ENCODE measurements at regions not wholly inside any gene's neighbourhood (a gene's known extent, or its start where the extent isn't known, plus 50 kb on each side); places are given as distances from the start of the nearest gene placed in this dataset.

DNA sequence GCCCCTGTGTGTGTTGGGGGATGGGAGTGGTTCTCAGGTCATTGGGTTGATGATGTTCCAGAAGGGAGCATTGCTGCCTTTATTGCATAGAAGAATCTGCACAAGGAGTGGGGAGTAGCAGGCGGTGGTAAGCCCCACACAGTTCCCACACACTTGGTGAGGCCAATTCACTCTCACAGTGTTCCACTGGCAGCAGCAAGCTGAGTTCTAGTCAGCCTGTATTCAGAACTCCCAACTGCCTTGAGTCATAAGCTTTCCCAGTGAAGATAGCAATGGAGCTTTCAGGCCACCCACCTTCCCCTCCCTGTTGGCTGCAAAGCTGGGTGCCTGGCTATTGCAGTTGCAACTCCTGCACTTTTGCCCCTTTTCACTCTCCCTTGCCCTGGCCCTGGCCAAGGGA is 181.1 kb upstream of the RBMS3 start:
- no peak for DNase-seq (ENCODE audit: extremely low read depth, low read depth)
- TF ChIP-seq, protein P1, sequence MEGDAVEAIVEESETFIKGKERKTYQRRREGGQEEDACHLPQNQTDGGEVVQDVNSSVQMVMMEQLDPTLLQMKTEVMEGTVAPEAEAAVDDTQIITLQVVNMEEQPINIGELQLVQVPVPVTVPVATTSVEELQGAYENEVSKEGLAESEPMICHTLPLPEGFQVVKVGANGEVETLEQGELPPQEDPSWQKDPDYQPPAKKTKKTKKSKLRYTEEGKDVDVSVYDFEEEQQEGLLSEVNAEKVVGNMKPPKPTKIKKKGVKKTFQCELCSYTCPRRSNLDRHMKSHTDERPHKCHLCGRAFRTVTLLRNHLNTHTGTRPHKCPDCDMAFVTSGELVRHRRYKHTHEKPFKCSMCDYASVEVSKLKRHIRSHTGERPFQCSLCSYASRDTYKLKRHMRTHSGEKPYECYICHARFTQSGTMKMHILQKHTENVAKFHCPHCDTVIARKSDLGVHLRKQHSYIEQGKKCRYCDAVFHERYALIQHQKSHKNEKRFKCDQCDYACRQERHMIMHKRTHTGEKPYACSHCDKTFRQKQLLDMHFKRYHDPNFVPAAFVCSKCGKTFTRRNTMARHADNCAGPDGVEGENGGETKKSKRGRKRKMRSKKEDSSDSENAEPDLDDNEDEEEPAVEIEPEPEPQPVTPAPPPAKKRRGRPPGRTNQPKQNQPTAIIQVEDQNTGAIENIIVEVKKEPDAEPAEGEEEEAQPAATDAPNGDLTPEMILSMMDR (IDR thresholded peaks at IDR 0.05; ENCODE audit: low read depth, low read length): no peak

DNA sequence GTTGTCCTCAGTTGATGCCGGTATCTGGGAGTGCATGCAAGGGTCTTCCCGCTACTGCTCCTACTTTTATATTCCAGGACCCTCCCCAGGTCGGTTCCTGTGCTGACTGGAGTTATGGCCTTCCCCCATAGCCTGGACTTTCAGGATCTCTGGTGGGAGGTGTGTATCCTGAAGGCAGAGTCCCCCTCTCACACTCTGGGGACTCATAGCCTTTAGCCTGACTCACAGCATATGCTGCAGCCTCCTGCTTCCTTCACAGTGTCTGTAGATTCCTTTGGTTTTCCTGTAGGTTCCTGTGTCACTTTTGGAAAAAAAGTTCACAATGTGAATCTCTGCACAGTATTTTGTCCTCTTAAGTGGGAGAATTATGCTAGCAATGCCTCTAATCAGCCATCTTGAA is 180.6 kb upstream of the RBMS3 start:
- no peak for DNase-seq (ENCODE audit: extremely low read depth, low read depth)
- TF ChIP-seq, protein P1 (IDR thresholded peaks at IDR 0.05; ENCODE audit: low read depth, low read length): no peak

DNA sequence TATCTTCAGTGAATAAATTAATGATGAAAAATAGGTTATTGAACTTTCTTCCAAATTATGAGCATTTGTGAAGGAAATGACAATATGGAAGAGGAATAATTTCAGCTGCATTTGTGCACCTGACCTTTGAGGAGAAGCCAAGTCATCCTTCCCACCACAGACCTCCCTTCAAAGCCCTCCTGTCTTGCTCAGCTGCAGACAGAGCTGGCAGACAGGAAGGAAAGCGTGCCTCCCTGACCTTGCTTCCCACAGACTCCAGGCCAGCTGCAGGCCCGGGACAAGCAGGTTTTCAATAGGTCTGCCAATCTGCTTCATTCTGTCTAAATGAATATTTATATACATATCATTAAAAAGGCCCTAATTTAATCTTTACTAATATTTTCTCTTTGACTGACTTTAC is 152.9 kb upstream of the RBMS3 start:
- DNase-seq (ENCODE audit: extremely low read depth, low read depth): no peak
- TF ChIP-seq, protein P1 (IDR thresholded peaks at IDR 0.05; ENCODE audit: low read depth, low read length): no peak

DNA sequence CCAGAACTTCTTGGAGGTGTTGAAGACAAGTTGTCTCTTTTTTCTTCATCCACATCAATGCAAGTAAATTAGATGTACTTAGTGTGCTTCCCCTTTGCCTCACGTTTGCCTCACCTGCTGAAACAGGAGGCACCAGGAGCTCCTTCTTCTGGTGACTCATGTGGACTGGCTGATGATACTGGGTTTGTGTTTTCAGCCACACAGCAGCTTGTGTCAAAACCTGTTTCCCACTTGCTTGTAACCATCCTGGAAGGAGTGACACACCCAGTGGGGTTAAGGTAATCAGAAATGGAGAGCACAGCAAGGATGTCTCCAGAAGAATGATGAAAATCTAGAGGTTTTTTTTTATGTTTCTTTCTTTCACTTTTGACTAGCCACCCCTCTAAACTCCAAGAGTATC is 143.3 kb upstream of the RBMS3 start:
- DNase-seq (ENCODE audit: extremely low read depth, low read depth): no peak
- TF ChIP-seq, protein P1 (IDR thresholded peaks at IDR 0.05; ENCODE audit: low read depth, low read length): no peak

DNA sequence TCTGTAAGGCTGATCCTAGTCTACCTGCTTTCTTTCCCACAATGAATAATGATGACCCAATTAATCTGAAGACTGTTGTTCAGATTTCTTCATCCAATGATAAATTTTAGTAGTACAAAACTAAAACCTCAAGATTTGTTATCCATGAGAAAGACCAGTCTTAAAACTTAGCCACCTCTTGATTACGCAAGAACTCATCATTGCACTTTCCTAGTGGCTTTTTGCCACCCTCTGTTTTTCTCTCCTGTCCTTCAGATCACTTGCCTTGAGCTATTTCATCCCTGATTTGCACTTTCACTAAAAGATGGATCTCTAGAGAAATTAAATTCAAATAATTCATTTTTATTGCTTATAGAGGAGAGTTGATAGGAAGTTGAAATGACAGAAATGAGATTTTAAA is 142.7 kb upstream of the RBMS3 start:
- DNase-seq (ENCODE audit: extremely low read depth, low read depth): no peak
- TF ChIP-seq, protein P1 (IDR thresholded peaks at IDR 0.05; ENCODE audit: low read depth, low read length): no peak

DNA sequence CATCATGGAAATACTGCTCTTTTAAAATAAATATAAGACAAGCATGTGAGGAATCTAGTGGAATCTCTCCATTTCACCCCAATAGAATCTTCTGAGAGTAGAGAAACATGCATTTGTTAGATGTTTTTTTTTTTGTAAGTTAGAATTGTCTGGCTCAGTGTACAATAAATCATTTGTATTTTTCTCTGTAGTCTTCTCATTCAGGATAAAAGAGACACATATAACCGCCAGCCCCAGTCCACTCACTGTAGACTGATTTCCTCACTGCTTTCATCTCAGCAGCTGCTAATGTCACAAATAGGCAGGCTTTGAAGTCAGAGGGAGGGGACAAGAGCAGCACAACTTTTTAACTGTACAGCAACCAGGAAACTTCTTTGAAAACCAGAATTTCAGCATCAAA is 140.2 kb upstream of the RBMS3 start:
- no peak for DNase-seq (ENCODE audit: extremely low read depth, low read depth)
- TF ChIP-seq, protein P1 (IDR thresholded peaks at IDR 0.05; ENCODE audit: low read depth, low read length): no peak

DNA sequence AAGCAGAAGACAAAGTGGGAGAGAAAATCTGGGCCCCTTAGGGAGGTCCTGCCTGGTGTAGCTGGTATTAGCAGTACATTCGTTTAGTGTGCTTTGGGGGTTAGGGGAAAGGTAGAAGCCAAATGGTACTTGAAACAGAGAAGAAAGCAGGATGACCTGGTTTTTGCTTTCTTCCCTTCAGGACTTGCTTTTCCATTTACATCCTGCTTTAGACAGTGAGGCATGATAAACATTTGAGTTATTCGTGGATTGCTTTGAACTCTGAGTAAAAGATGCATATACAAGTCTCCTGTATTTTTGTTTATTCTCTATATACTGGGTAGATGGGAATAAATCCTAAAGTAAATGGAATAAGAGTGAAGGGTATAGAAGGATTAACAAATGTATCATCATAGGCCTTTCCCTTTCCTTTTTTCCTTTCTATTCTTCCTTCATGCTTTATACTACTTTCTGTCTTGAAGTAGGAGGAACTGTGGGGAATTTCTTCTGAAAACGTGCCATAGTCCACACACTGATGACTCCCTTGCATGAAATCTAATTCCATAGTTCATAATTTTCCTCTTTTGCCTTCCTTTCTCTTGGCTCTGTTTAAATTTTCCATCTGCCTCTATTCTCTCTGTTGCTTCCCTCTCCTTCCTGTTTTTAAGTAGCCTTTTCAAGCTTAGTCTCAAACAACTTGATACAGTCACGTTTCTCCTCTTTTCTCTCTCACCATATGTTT is 139.5 kb upstream of the RBMS3 start:
- no peak for DNase-seq (ENCODE audit: extremely low read depth, low read depth)
- TF ChIP-seq, protein P1 (IDR thresholded peaks at IDR 0.05; ENCODE audit: low read depth, low read length): no peak

Data from AG09319 (cell line).